ENCODE measurements at regions not wholly inside any gene's neighbourhood (a gene's known extent, or its start where the extent isn't known, plus 50 kb on each side); places are given as distances from the start of the nearest gene placed in this dataset.

GRCh38 chr11:115872416-115872815 is 368.2 kb upstream of the CADM1 start:
- no peak for DNase-seq

GRCh38 chr11:115871161-115871760 is 367.0 kb upstream of the CADM1 start:
- DNase-seq, result no peak

- no peak for DNase-seq
These were observed 365.7 kb upstream of the CADM1 start for GRCh38 chr11:115869780-115870431.

GRCh38 chr11:115869131-115869530 is 364.9 kb upstream of the CADM1 start:
- DNase-seq, result no peak

GRCh38 chr11:115860246-115860645 is 356.0 kb upstream of the CADM1 start:
- no peak for DNase-seq

GRCh38 chr11:115848611-115849010 is 344.4 kb upstream of the CADM1 start:
- no peak for DNase-seq

- no peak for DNase-seq
These were observed 343.9 kb upstream of the CADM1 start for GRCh38 chr11:115848080-115848479.

GRCh38 chr11:115845872-115846271 is 341.7 kb upstream of the CADM1 start:
- DNase-seq, result no peak

- DNase-seq, result no peak
These were observed 339.5 kb upstream of the CADM1 start for GRCh38 chr11:115843685-115844084.

GRCh38 chr11:115843111-115843510 is 338.9 kb upstream of the CADM1 start:
- no peak for DNase-seq

GRCh38 chr11:115820026-115820425 is 315.8 kb upstream of the CADM1 start:
- no peak for DNase-seq

- DNase-seq, result no peak
These were observed 314.8 kb upstream of the CADM1 start for GRCh38 chr11:115819014-115819413.

- DNase-seq, result no peak
These were observed 313.7 kb upstream of the CADM1 start for GRCh38 chr11:115817844-115818468.

GRCh38 chr11:115808351-115808940 is 304.2 kb upstream of the CADM1 start:
- no peak for DNase-seq

GRCh38 chr11:115806056-115806455 is 301.8 kb upstream of the CADM1 start:
- DNase-seq, result no peak

- DNase-seq, result no peak
These were observed 299.0 kb upstream of the CADM1 start for GRCh38 chr11:115803073-115803740.

GRCh38 chr11:115802641-115803040 is 298.4 kb upstream of the CADM1 start:
- no peak for DNase-seq

- DNase-seq, result no peak
These were observed 288.7 kb upstream of the CADM1 start for GRCh38 chr11:115792903-115793302.

GRCh38 chr11:115787302-115787701 is 283.1 kb upstream of the CADM1 start:
- no peak for DNase-seq

- DNase-seq, result no peak
These were observed 280.7 kb upstream of the CADM1 start for GRCh38 chr11:115784796-115785521.

GRCh38 chr11:115780646-115781362 is 276.6 kb upstream of the CADM1 start:
- DNase-seq, result no peak
